ENCODE measurements at regions not wholly inside any gene's neighbourhood (a gene's known extent, or its start where the extent isn't known, plus 50 kb on each side); places are given as distances from the start of the nearest gene placed in this dataset.
"Not testable (repeated sequence)": the region's sequence is repeated elsewhere in the genome, so short reads cannot be mapped to it uniquely, and the experiment has no call there.

GRCh38 chr6:112591329-112591728 is 244.2 kb downstream of the RFPL4B start:
- DNase-seq: no peak

GRCh38 chr6:112592159-112592558 is 245.0 kb downstream of the RFPL4B start:
- DNase-seq: no peak

GRCh38 chr6:112594886-112595594 is 247.9 kb downstream of the RFPL4B start:
- no peak for DNase-seq

- no peak for DNase-seq
Measured at GRCh38 chr6:112595841-112596240, 248.7 kb downstream of the RFPL4B start.

- no peak for DNase-seq
Measured at GRCh38 chr6:112597176-112597575, 250.0 kb downstream of the RFPL4B start.

- DNase-seq: no peak
Measured at GRCh38 chr6:112600168-112600567, 253.0 kb downstream of the RFPL4B start.

- no peak for DNase-seq
Measured at GRCh38 chr6:112603726-112604125, 256.6 kb downstream of the RFPL4B start.

- DNase-seq: no peak
Measured at GRCh38 chr6:112606656-112607435, 259.7 kb downstream of the RFPL4B start.

GRCh38 chr6:112608925-112609324 is 261.8 kb downstream of the RFPL4B start:
- DNase-seq: not testable (repeated sequence)

- no peak for DNase-seq
Measured at GRCh38 chr6:112613410-112613809, 266.3 kb downstream of the RFPL4B start.

- no peak for DNase-seq
Measured at GRCh38 chr6:112618849-112619248, 271.7 kb downstream of the RFPL4B start.

- no peak for DNase-seq
Measured at GRCh38 chr6:112620812-112621569, 273.9 kb downstream of the RFPL4B start.

GRCh38 chr6:112622036-112622435 is 274.9 kb downstream of the RFPL4B start:
- no peak for DNase-seq

- DNase-seq: no peak
Measured at GRCh38 chr6:112626468-112627082, 279.4 kb downstream of the RFPL4B start.

GRCh38 chr6:112634376-112634775 is 287.2 kb downstream of the RFPL4B start:
- no peak for DNase-seq

GRCh38 chr6:112636650-112637262 is 289.6 kb downstream of the RFPL4B start:
- no peak for DNase-seq

GRCh38 chr6:112639391-112639831 is 292.3 kb downstream of the RFPL4B start:
- DNase-seq: no peak

- no peak for DNase-seq
Measured at GRCh38 chr6:112640891-112641290, 293.8 kb downstream of the RFPL4B start.

- DNase-seq: no peak
Measured at GRCh38 chr6:112649853-112650252, 302.7 kb downstream of the RFPL4B start.

- DNase-seq: no peak
Measured at GRCh38 chr6:112651239-112651638, 304.1 kb downstream of the RFPL4B start.

- no peak for DNase-seq
Measured at GRCh38 chr6:112659912-112660311, 312.8 kb downstream of the RFPL4B start.

GRCh38 chr6:112660626-112661025 is 313.5 kb downstream of the RFPL4B start:
- DNase-seq: no peak

- DNase-seq: no peak
Measured at GRCh38 chr6:112663698-112664097, 316.6 kb downstream of the RFPL4B start.
